ENCODE measurements at regions not wholly inside any gene's neighbourhood (a gene's known extent, or its start where the extent isn't known, plus 50 kb on each side); places are given as distances from the start of the nearest gene placed in this dataset.
"Not testable (repeated sequence)": the region's sequence is repeated elsewhere in the genome, so short reads cannot be mapped to it uniquely, and the experiment has no call there.

DNA sequence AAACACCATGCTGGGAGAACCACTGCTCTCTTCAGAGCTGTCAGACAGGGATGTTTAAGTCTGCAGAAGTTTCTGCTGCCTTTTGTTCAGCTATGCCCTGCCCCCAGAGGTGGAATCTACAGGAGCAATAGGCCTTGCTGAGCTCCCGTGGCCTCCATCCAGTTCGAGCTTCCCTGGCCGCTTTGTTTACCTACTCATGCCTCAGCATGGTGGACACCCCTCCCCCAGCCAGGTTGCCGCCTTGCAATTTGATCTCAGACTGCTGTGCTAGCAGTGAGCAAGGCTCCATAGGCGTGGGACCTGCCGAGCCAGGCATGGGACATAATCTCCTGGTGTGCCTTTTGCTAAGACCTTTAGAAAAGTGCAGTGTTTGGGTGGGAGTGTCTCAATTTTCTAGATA, 307.3 kb upstream of the KAZN start:
- not testable (repeated sequence) for TF ChIP-seq CTCF (IDR thresholded peaks at IDR 0.05); POLR2AphosphoS5 (IDR thresholded peaks at IDR 0.05); POLR2A (IDR thresholded peaks at IDR 0.05; ENCODE audit: low read depth)
